ENCODE measurements at regions not wholly inside any gene's neighbourhood (a gene's known extent, or its start where the extent isn't known, plus 50 kb on each side); places are given as distances from the start of the nearest gene placed in this dataset.

DNA sequence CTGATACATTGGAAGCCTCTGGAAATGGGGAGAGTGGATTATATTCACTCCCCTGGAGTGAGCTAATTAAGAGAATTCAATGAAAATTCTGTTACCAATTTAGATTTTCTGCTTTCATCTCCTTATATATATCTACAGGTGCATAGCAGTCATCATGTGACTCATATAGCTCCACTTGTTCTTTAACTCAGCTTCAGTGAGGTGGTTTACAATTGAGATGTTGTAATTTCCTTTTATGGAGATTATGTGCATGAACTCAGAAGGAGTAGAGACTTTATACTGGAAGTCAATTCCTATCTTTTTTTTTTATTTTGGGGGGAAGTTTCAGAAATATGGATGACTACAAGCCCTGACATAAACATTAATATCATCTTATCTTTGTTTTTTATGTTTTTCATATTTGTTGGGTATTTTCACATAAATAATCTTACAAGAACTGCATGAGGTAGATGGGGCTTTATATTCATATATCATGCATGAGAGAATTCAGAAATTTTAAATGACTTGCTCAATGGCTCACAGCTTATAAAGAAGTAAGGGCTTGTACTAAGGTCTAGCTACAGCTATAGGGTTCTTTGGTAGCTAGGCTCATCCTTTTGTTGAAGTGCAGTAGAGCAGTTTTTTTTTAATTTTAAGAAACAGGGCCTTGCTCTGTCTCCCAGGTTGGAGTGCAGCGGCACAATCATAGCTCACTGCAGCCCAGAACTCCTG lies 92.3 kb upstream of the SCAF11 start:
- no peak overlapping the region for H3K4me3 ChIP-seq (ENCODE audit: low read length)
- POLR2A ChIA-PET (ENCODE audit: unreplicated experiment) = no interaction called here
- no peaks in the 10 kb centered on the region for H3K9me2 ChIP-seq (replicated peaks; ENCODE audit: low read length)
- H3K27ac ChIP-seq (ENCODE audit: low read length) = no peak overlapping the region
- DNase-seq = no peak
- no peak for ATAC-seq
- no peaks in the 10 kb centered on the region for H4K20me1 ChIP-seq (ENCODE audit: low read length)
- no peak for TF ChIP-seq EZH2phosphoT487 (IDR thresholded peaks at IDR 0.05; ENCODE audit: borderline replicate concordance, low read length)
- no peak for TF ChIP-seq EZH2 (IDR thresholded peaks at IDR 0.05; ENCODE audit: low read length, unreplicated experiment)
- TF ChIP-seq, protein P1, sequence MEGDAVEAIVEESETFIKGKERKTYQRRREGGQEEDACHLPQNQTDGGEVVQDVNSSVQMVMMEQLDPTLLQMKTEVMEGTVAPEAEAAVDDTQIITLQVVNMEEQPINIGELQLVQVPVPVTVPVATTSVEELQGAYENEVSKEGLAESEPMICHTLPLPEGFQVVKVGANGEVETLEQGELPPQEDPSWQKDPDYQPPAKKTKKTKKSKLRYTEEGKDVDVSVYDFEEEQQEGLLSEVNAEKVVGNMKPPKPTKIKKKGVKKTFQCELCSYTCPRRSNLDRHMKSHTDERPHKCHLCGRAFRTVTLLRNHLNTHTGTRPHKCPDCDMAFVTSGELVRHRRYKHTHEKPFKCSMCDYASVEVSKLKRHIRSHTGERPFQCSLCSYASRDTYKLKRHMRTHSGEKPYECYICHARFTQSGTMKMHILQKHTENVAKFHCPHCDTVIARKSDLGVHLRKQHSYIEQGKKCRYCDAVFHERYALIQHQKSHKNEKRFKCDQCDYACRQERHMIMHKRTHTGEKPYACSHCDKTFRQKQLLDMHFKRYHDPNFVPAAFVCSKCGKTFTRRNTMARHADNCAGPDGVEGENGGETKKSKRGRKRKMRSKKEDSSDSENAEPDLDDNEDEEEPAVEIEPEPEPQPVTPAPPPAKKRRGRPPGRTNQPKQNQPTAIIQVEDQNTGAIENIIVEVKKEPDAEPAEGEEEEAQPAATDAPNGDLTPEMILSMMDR (conservative IDR thresholded peaks at IDR 0.05; ENCODE audit: low read depth, low read length) = no peak
- no peaks in the 10 kb centered on the region for H3K79me2 ChIP-seq (ENCODE audit: low read length)
- no peaks in the 10 kb centered on the region for H3K4me1 ChIP-seq (ENCODE audit: insufficient read depth, low read length)
- intact Hi-C loops (cut with micrococcal nuclease) = no loop called here
- H3K36me3 ChIP-seq (ENCODE audit: low read depth, low read length) = peaks cover 4% of the 10 kb centered on the region; the same call in 1 of the 2 replicates
- CTCF ChIA-PET = no interaction called here
- no peak overlapping the region for H3K4me2 ChIP-seq (ENCODE audit: low read length)
- peaks cover 22% of the 10 kb centered on the region for H3K9me3 ChIP-seq (ENCODE audit: low read length)
- H2AFZ ChIP-seq (ENCODE audit: low read length) = no peak overlapping the region
- no peaks in the 10 kb centered on the region for H3F3A ChIP-seq (ENCODE audit: low read length, unreplicated experiment)
- no peak overlapping the region for H3K9ac ChIP-seq (ENCODE audit: low read length)
- no TSS peak for BruUV-seq (replicated peaks)
- no peaks in the 10 kb centered on the region for H3K27me3 ChIP-seq (ENCODE audit: low read length)

DNA sequence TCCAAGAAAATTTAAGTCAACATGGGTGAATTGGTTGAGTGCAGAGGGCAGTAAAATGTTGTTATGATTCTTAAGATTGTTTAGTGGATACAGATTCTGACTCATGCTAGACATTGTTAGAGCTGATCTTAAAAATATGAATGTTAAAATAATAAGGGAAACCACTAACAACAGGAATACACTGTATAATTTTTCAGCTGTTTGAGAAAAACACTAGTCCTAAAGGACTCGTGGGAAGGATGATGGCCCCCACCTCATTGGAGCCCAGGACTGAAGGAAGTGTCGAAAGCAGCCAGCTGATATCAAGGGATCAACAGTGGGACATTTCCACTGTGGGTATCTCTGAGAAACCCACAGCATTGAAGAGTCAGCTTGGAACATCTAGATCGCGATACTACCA lies 82.9 kb upstream of the SCAF11 start:
- no peaks in the 10 kb centered on the region for H3F3A ChIP-seq (ENCODE audit: low read length, unreplicated experiment)
- no peaks in the 10 kb centered on the region for H3K9me3 ChIP-seq (ENCODE audit: low read length)
- intact Hi-C loops (cut with micrococcal nuclease) = loop anchor here (2.0 to 10.0 kb wide), 3 partner anchors 111 to 861 kb away; no protein-coding TSS in a partner anchor
- ChIA-PET POLR2A (ENCODE audit: unreplicated experiment) (no interaction called here), CTCF (no interaction called here)
- no peak overlapping the region for H3K27ac ChIP-seq (ENCODE audit: low read length)
- no peak for ATAC-seq
- no peak overlapping the region for H3K9ac ChIP-seq (ENCODE audit: low read length)
- H3K79me2 ChIP-seq (ENCODE audit: low read length) = no peaks in the 10 kb centered on the region
- H3K27me3 ChIP-seq (ENCODE audit: low read length) = no peaks in the 10 kb centered on the region
- no peak overlapping the region for H3K4me2 ChIP-seq (ENCODE audit: low read length)
- H4K20me1 ChIP-seq (ENCODE audit: low read length) = no peaks in the 10 kb centered on the region
- no peak for DNase-seq
- no peaks in the 10 kb centered on the region for H3K36me3 ChIP-seq (ENCODE audit: low read depth, low read length)
- no peak overlapping the region for H3K4me3 ChIP-seq (ENCODE audit: low read length)
- no peak overlapping the region for H2AFZ ChIP-seq (ENCODE audit: low read length)
- TF ChIP-seq EZH2 (IDR thresholded peaks at IDR 0.05; ENCODE audit: low read length, unreplicated experiment) (no peak), EZH2phosphoT487 (IDR thresholded peaks at IDR 0.05; ENCODE audit: borderline replicate concordance, low read length) (no peak)
- TF ChIP-seq, protein P1 (conservative IDR thresholded peaks at IDR 0.05; ENCODE audit: low read depth, low read length) = no peak
- no peaks in the 10 kb centered on the region for H3K9me2 ChIP-seq (replicated peaks; ENCODE audit: low read length)
- H3K4me1 ChIP-seq (ENCODE audit: insufficient read depth, low read length) = 0 out of 2 replicates have a peak, but pooled peaks cover 5% of the 10 kb centered on the region
- BruUV-seq (replicated peaks) = no TSS peak
